Ovary (tissue), 7 donors: ENCODE measurements at regions not wholly inside any gene's neighbourhood (a gene's known extent, or its start where the extent isn't known, plus 50 kb on each side); places are given as distances from the start of the nearest gene placed in this dataset.

Experiments
- DNase-seq, 5 donors: peaks; one replicate each; pipeline ENCODE4 v3.0.0-alpha.2; 2019 to 2020
- H3K27ac ChIP-seq, 2 donors: fragments of 200-600 bp; one replicate each; pipeline versions ENCODE4 v1.5.1 to v1.8.0; 2019 to 2022
- H3K27me3 ChIP-seq: fragments of 200-600 bp; one replicate; pipeline ENCODE4 v1.8.0; 2022
- H3K36me3 ChIP-seq: fragments of 200-600 bp; sonication (generic); one replicate; pipeline ENCODE4 v1.5.1; 2019
- H3K4me1 ChIP-seq: one replicate; pipeline ENCODE4 v1.8.1; 2013; ENCODE audit warnings: mild to moderate bottlenecking, moderate library complexity; ENCODE audit not compliant: insufficient read depth
- H3K4me3 ChIP-seq: fragments of 200-600 bp; sonication (generic); one replicate; pipeline ENCODE4 v1.5.1; 2017
- H3K9me3 ChIP-seq, 2 donors: fragments of 200-600 bp in 1 of 2; sonication (generic) in 1 of 2; one replicate each; pipeline versions ENCODE4 v1.5.1 to v1.8.1; 2013 to 2019; ENCODE audit warnings: mild to moderate bottlenecking in 1 of 2, moderate library complexity in 1 of 2
- CTCF ChIP-seq, 3 donors: fragments of 450-650 bp in 2 of 3; fragments of 200-600 bp in 1 of 3; IDR thresholded peaks; one replicate each; pipeline versions ENCODE4 v1.5.1 to v1.8.0; 2016 to 2022; ENCODE audit warnings: antibody characterized with exemption in 3 of 3, mild to moderate bottlenecking in 1 of 3
- EP300 ChIP-seq: sonication (generic); formaldehyde crosslinking; IDR thresholded peaks from one replicate; pipeline ENCODE4 v1.6.1; 2017; ENCODE audit warnings: antibody characterized with exemption
- POLR2A ChIP-seq: fragments of 450-650 bp; IDR thresholded peaks from one replicate; pipeline ENCODE4 v1.6.1; 2017; ENCODE audit warnings: antibody characterized with exemption, mild to moderate bottlenecking, moderate library complexity
- WGBS, 3 donors: extraction: QIAGEN DNeasy Blood & Tissue Kit in 1 of 3; methylation state at CpG; one replicate each; pipeline versions ENCODE4 v1.1.5 to v1.1.7; 2013 to 2017; 5-methylcytosine and 5-hydroxymethylcytosine counted together
- intact Hi-C, 4 donors: fragments of 100-400 bp; cut with DNase I; formaldehyde crosslinking; loops; one replicate each; pipeline versions ENCODE4 v1.11.0 to v1.15.1; 2022 to 2023
- donor health status: DM: no; HTN: no; CAD: no; lungs with moderate emphysema.
- donor health status: DM: no; HTN: no; CAD: no.
- donor health status: Bipolar disorder and iron deficiency.
- donor health status: DM: no; HTN: no; CAD: no.
- donor health status: DM: yes; HTN: yes; CAD: no.

GRCh38 chr5:121171834-121172233 is 679.8 kb upstream of the FTMT start:
- intact Hi-C loops: no loop called here

GRCh38 chr5:121174351-121174750 is 677.3 kb upstream of the FTMT start:
- Histone ChIP-seq H3K27ac (no peak overlapping the region), H3K4me3 (no peak overlapping the region), H3K36me3 (no peaks in the 10 kb centered on the region), H3K4me1 (no peaks in the 10 kb centered on the region), H3K27me3 (no peaks in the 10 kb centered on the region), H3K9me3 (no peaks in the 10 kb centered on the region)
- intact Hi-C loops: no loop called here
- TF ChIP-seq CTCF (IDR thresholded peaks at IDR 0.05) (no peak), EP300 (no peak), POLR2A (no peak)
- DNase-seq: no peak
- WGBS, 3 donors: 0 to 7% (median 0%) methylated on average over 1 of the region's 1 CpG

More at GRCh38 chr5:121171834-121172233, 679.8 kb upstream of the FTMT start:
- Histone ChIP-seq H3K4me3 (no peak overlapping the region), H3K36me3 (no peaks in the 10 kb centered on the region), H3K4me1 (no peaks in the 10 kb centered on the region), H3K9me3 (no peaks in the 10 kb centered on the region), H3K27me3 (no peaks in the 10 kb centered on the region), H3K27ac (no peak overlapping the region)
- TF ChIP-seq CTCF (IDR thresholded peaks at IDR 0.05): no peak
- TF ChIP-seq POLR2A: no peak
- no peak for TF ChIP-seq EP300
- WGBS, 3 donors: 23 to 40% (median 34%) methylated on average over 2 of the region's 2 CpGs
- no peak for DNase-seq

DNA sequence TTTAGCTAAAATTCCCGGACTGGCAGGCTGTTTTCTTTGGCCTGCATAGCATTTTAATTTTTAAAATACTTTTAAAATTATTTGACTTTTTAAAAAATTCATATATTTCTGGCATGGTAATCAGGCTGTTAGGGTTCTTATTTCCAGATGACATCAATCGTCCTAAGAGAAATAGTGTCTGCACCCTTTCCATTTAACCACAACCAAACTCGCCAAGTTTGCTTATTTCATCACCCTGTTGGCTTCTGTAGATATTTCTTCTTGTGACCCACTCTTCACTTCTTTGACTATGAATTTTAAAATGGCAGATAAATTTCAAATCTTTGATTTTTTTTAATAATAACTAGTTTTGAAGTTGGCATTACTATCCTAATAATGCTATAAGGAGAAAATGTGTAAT is 675.7 kb upstream of the FTMT start:
- TF ChIP-seq EP300 (no peak), POLR2A (no peak), CTCF (IDR thresholded peaks at IDR 0.05) (no peak)
- Histone ChIP-seq H3K27me3 (no peaks in the 10 kb centered on the region), H3K36me3 (no peaks in the 10 kb centered on the region), H3K4me1 (no peaks in the 10 kb centered on the region), H3K27ac (no peak overlapping the region), H3K4me3 (no peak overlapping the region), H3K9me3 (no peaks in the 10 kb centered on the region)
- intact Hi-C loops: no loop called here
- 39 to 54% (median 49%) methylated on average over 3 of the region's 3 CpGs for WGBS, 3 donors
- no peak for DNase-seq

GRCh38 chr5:121182788-121183490 is 668.7 kb upstream of the FTMT start:
- Histone ChIP-seq H3K27ac (no peak overlapping the region), H3K27me3 (no peaks in the 10 kb centered on the region), H3K9me3 (no peaks in the 10 kb centered on the region), H3K36me3 (no peaks in the 10 kb centered on the region), H3K4me3 (no peak overlapping the region), H3K4me1 (no peaks in the 10 kb centered on the region)
- WGBS, 3 donors: 79 to 80% (median 79%) methylated on average over 6 of the region's 6 CpGs
- TF ChIP-seq CTCF (IDR thresholded peaks at IDR 0.05) (no peak), POLR2A (no peak), EP300 (no peak)
- no peak for DNase-seq
- intact Hi-C loops: no loop called here
